WTC11 (cell line): ENCODE measurements at regions not wholly inside any gene's neighbourhood (a gene's known extent, or its start where the extent isn't known, plus 50 kb on each side); places are given as distances from the start of the nearest gene placed in this dataset.

Experiments
- CTCF ChIP-seq: fragments of 200-600 bp; IDR thresholded peaks from 2 replicates; pipeline ENCODE4 v1.8.0; 2022; ENCODE audit warnings: antibody characterized with exemption
- E2F1 ChIP-seq: sonication (generic); formaldehyde crosslinking; IDR thresholded peaks from 2 replicates; pipeline ENCODE4 v1.8.0; 2022; ENCODE audit warnings: mild to moderate bottlenecking, missing genetic modification reagents

- TF ChIP-seq CTCF (no peak), E2F1 (CRISPR knock-in tag) (no peak)
Measured at GRCh38 chr12:90543841-90544240, 411.1 kb downstream of the CCER1 start.
